ENCODE measurements at regions not wholly inside any gene's neighbourhood (a gene's known extent, or its start where the extent isn't known, plus 50 kb on each side); places are given as distances from the start of the nearest gene placed in this dataset.

DNA sequence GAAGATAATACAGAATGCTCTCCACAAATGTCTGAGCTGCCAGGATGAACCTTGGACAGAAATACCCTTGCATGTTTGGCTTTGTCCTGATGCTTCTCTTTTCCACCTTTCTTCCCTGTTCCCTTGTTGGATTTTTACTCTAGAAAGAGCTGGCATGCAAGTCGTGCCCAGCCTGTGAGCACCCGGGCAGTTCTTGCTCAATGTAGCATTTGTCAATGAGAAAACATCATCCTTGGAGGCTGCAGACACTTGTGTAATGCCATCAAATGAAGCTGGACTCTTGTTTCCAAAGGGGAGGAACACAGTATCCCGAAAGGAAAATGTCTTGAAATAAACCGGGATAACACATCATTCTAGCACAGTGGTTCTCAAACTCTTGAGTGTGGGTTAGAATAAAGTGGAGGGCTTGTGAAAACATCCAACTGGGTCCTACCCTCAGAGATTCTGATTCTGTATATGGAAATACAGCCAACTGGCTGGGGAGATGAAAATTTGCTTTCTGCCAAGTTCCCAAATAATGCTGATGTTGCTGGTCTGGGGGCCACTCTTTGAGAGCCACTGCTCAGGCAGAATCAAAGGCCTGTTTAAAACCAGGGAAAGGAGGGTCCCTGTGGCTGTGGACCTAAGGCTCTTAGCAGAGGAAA, 237.2 kb downstream of the SPATA18 start:
- no peak for DNase-seq (ENCODE audit: low spot score)

GRCh38 chr4:52290466-52290865, 239.4 kb downstream of the SPATA18 start:
- DNase-seq (ENCODE audit: low spot score) = no peak

GRCh38 chr4:52292245-52292644, 241.1 kb downstream of the SPATA18 start:
- no peak for DNase-seq (ENCODE audit: low spot score)

DNA sequence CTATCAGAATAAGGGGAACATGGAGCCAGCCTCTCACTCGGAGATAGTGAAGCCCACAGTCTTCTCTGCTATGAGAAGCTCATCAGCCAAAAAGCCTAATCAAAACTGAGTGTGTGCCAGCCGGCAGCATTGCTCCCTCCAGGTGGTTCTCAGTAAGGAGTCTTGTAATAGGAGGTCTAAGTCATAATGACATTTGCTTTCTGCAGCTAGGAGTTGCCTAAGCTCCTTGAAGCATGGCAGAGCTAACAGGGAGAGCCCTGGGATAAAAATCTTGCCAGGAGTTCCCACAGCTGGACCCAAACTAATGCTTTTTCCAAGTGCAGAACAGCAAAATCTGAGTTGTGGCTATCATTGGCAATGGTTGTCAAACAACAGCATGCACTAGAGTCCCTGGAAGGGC, 245.2 kb downstream of the SPATA18 start:
- DNase-seq (ENCODE audit: low spot score) = no peak

DNA sequence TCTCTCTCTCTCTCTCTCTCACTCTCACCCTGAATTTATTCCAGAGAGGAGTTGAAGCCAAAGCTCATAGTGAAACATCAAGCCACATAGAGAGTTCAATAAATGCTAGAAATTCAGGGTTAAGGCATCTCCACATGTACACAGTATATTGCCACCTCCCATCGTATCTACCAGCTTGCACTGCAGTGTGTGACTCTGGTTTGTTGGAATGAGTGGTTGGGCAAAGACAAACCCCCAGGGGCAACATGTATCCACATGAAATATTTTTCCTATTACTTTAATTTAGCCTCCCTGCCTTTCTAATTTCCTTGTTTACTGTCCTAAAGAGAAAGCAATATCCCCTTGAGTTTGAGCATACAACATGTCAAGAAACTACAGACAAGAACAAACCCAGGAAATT, 247.3 kb downstream of the SPATA18 start:
- no peak for DNase-seq (ENCODE audit: low spot score)

- no peak for DNase-seq (ENCODE audit: low spot score)
Observed at GRCh38 chr4:52299120-52299519, 248.0 kb downstream of the SPATA18 start.

DNA sequence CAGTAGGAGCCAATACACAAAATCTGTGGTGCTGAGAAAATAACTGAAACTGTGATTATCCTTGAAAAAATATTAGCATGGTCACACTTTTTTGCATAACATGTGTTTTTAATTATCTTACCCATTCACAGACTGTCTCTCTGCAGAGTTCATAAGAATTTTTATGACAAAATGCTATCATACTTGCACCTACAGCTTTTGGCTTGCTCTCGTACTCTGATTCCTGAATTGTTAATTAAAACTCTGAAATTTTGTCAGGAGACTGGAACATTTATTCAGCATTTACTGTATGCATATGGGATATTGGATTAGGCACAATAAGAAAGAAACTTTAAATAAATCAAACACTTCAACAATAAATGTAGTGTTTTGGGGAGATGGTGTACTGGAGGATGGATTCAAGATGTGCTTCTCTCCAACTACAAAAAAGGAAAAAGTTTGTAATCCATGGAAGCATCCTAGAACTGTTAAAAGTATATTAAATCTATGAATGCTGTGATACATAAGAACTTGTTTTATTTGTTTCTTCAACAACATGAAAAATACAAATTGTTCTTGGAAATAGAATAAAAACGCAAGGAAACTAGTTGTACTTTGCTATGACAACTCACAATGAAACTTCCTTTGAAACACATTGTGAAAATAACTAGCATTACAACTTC, 260.5 kb downstream of the SPATA18 start:
- no peak for DNase-seq (ENCODE audit: low spot score)

- DNase-seq (ENCODE audit: low spot score) = no peak
Observed at GRCh38 chr4:52312722-52313121, 261.6 kb downstream of the SPATA18 start.

- no peak for DNase-seq (ENCODE audit: low spot score)
Observed at GRCh38 chr4:52317361-52317879, 266.3 kb downstream of the SPATA18 start.

- no peak for DNase-seq (ENCODE audit: low spot score)
Observed at GRCh38 chr4:52317981-52318380, 266.9 kb downstream of the SPATA18 start.

GRCh38 chr4:52329894-52330293, 278.8 kb downstream of the SPATA18 start:
- DNase-seq (ENCODE audit: low spot score) = no peak

DNA sequence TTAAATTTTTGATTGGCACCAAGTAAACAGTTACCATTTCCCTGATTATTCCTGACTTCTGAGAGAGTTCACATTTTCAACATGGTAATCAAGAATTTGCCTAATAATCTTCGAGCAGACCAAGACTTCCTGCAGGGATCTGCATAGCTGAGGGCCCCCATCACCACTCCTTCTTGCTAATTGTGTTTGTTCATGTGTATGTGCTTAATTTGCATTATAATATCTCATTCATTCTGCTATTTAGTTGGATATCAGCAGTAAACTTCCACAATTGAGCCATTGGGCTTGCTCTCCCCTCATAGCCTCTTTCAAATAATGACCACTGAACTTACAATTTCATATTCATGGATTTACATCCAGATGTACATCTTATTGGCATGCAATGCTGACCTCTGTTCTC, 292.5 kb downstream of the SPATA18 start:
- no peak for DNase-seq (ENCODE audit: low spot score)

DNA sequence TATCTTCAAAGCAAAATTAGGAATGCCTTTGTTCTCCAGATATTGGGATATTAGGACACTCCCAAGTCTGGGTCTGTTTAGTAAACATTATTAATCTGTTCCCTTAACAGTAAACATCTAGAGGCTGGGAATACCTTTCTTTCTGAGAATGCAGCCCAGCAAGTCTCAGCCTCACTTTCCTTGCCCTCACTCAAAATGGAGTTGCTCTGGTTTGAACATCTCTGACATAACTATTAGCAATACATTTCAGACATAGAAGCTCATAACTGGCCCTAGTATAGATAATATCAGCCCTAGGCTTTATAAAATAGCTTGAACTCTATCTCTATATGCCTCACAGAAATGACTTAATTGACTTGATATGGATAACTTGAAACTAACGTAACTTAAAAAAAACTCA, 299.8 kb downstream of the SPATA18 start:
- no peak for DNase-seq (ENCODE audit: low spot score)

DNA sequence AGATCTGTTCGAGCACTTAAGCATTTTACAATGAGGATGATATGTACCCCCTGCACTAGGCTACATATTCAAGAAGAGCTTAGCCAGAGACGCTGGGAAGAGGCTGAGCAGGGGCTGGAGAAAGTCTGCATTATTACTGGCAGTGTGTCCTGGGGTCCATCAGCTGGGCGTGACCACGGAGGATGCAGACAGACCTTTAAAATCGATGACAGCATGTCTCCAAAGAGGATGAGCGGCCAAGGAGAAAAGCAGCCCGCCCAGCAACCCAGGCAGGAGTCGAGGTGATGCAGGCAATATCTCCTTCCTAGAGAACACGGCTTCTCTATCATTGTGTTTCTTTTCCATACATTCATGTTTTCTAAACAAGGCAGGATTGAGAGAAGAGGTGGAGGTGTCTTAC, 300.7 kb downstream of the USP46 start:
- no peak for DNase-seq (ENCODE audit: low spot score)

DNA sequence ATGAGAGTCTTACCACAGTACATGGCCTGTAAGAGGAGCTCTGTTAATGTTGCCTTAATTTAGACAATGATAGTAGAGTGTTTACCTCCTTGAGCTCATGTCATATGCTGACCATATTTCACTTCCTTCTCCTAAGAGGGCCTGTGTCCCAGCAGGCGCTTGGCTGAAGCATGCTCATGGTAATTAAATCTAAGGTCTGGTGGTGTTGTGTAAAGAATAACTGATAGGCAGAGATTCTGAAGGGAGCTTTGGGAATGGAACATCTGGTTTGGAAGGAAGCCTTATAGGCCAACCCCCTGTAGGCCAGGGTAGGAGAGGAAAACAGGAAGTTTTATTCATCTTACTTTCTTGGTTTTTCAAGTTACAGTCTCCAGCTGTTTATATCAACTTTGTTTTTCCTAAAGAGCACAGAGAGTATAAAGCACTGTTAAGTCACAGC, 300.2 kb downstream of the USP46 start:
- no peak for DNase-seq (ENCODE audit: low spot score)

GRCh38 chr4:52366191-52366590, 292.9 kb downstream of the USP46 start:
- no peak for DNase-seq (ENCODE audit: low spot score)

DNA sequence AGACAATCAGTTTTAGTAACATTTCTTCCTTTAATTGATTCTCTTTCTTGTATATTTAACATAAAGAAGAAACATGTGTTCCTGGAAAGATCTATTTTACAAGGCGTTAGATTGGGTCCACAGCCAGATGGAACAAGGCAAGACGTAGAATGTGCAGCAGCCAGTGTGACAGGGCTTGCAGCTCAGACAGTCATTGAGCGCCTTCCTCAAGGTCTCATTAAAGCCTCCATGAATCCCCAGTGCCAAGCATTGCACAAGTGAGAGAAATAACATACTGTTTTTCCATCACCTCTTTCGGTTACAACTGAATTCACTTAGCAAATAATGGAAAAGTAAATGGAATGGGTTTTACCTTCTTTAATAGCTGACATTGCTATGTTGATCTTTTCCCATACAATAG, 292.5 kb downstream of the USP46 start:
- DNase-seq (ENCODE audit: low spot score) = no peak

DNA sequence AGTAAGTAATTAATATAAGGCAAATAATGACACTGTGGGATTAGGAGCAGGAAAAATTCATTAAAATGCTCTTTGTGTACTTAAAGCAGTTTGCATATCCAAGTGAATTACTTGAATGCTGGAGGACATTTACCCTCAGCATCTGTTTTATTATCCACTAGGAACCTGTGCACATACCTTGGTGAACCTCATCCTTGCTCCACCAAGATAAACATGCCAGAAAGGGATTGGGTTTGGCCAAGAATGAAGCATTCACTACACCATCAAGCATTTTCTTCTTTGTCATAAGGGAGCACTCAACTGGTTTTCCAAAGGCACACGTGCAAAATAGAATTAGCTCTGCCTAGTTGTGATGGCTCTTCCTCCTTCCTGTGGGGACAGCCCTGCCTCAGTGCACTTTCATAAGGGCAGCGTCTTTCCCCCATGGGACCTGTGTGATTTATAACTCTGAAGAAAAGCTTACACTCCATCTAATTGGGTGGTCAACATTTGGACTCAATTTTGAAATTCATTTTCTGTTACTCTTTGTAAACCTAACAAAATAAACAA, 291.7 kb downstream of the USP46 start:
- no peak for DNase-seq (ENCODE audit: low spot score)

- DNase-seq (ENCODE audit: low spot score) = no peak
Observed at GRCh38 chr4:52368895-52369294, 290.2 kb downstream of the USP46 start.

GRCh38 chr4:52369649-52370048, 289.5 kb downstream of the USP46 start:
- DNase-seq (ENCODE audit: low spot score) = no peak

DNA sequence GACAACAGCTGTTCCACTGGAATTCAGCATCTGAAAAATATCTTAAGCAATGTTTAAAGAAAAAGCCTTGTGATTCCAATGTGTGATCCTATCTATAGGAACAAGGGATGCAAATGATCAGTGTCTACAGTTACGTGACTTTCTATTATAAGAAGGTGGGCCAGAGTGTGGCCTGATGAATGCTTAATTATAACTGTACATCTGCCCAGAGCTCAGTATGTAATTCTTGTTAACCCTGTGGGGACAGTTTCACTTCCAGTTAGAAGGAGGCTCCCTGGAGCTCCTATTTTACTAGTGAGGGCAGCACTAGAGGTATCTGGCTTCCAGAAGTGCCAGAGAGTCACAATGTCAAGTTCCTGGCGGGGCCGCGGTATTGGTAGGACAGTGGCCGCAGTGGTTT, 288.5 kb downstream of the USP46 start:
- no peak for DNase-seq (ENCODE audit: low spot score)

- DNase-seq (ENCODE audit: low spot score) = no peak
Observed at GRCh38 chr4:52371841-52372240, 287.3 kb downstream of the USP46 start.

DNA sequence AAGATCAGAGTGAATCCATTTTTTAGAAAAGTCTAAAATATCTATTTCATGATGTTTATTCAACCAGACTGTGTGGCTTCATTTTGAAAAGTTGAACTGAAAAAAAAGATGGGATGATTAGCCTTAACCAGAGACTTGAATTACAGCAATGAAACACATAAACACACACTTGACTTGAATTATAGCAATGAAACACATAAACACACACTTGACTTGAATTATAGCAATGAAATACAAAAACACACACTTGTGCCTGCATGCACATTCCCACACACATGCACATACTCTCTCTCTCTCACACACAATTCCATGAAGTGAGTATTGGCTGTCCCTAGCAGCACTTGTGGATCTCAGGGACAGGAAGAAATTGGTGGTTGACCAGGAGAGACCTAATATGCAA, 286.8 kb downstream of the USP46 start:
- no peak for DNase-seq (ENCODE audit: low spot score)

DNA sequence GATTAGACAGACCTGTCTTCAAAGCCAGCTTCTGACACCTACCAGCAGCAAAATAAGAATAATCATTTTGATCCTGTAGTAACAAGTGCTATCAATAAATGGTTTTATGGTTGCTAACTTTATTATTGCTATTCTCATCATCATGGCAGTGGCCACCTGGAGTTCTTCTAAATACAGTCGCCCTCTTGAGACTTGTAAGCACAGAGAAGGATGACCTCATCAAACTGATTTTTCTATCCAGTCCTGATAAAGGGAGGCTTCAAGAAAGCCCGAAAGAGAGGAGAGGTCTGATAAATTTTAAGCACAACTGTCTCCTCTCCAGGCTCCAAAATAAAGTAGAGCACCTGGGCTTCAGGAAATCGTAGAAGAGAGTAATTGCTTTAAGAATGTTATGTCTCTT, 286.4 kb downstream of the USP46 start:
- no peak for DNase-seq (ENCODE audit: low spot score)

All from activated CD4-positive, alpha-beta T cell treated with anti-CD3 and anti-CD28 coated beads, Interleukin-2, Interleukin-4, amounts not matched to agents 100 ng/mL and 50 ng/mL, durations not matched to agents 16 hours and 8 hours (primary cell).